CD14-positive monocyte (primary cell): ENCODE measurements at regions not wholly inside any gene's neighbourhood (a gene's known extent, or its start where the extent isn't known, plus 50 kb on each side); places are given as distances from the start of the nearest gene placed in this dataset.

Experiments used
- DNase-seq, 3 donors: peaks; one replicate each; pipeline ENCODE4 v3.0.0-alpha.2; 2011 to 2022
- H2AFZ ChIP-seq: 2 replicates; pipeline ENCODE4 v1.6.0; 2012; ENCODE audit warnings: mild to moderate bottlenecking, low read depth, low read length, inconsistent platforms; ENCODE audit not compliant: insufficient read depth, poor library complexity, severe bottlenecking
- H3K27ac ChIP-seq, 2 donors: 1 replicate in 1 of 2; 2 replicates in 1 of 2; pipeline ENCODE4 v1.5.1; 2012 to 2013; ENCODE audit warnings: low read length in 2 of 2, control low read depth in 1 of 2, inconsistent platforms in 1 of 2, low read depth in 1 of 2, mild to moderate bottlenecking in 1 of 2
- H3K27me3 ChIP-seq, 2 donors: one replicate each; pipeline versions ENCODE4 v1.6.0 to v1.6.1; 2011 to 2013; ENCODE audit warnings: low read length in 2 of 2; ENCODE audit not compliant: control insufficient read depth in 2 of 2, insufficient read depth in 2 of 2
- H3K36me3 ChIP-seq, 2 donors: replicated peaks in 1 of 2; 1 replicate in 1 of 2; 2 replicates in 1 of 2; pipeline versions ENCODE4 v1.5.1 to v1.6.1; 2012 to 2013; ENCODE audit warnings: low read length in 2 of 2, control low read depth in 1 of 2, inconsistent platforms in 1 of 2, mild to moderate bottlenecking in 1 of 2; ENCODE audit not compliant: insufficient read depth in 2 of 2, control insufficient read depth in 1 of 2
- H3K4me1 ChIP-seq, 2 donors: 1 replicate in 1 of 2; 2 replicates in 1 of 2; pipeline versions ENCODE4 v1.5.1 to v1.6.1; 2012 to 2013; ENCODE audit warnings: low read length in 2 of 2, control low read depth in 1 of 2, inconsistent platforms in 1 of 2, mild to moderate bottlenecking in 1 of 2, moderate library complexity in 1 of 2; ENCODE audit not compliant: insufficient read depth in 2 of 2, control insufficient read depth in 1 of 2
- H3K4me2 ChIP-seq: replicated peaks from 2 replicates; pipeline ENCODE3; 2012; ENCODE audit warnings: low read length, moderate library complexity, mild to moderate bottlenecking; ENCODE audit not compliant: poor library complexity, severe bottlenecking; ENCODE audit errors: extremely low read depth
- H3K4me3 ChIP-seq, 3 experiments: fragments of 200-600 bp in 1 of 3; sonication (generic) in 1 of 3; replicated peaks in 1 of 3; 1 replicate in 2 of 3; 2 replicates in 1 of 3; pipeline ENCODE4 v1.5.1; 2011 to 2013; ENCODE audit warnings: low read length in 3 of 3, mild to moderate bottlenecking in 3 of 3, control low read depth in 2 of 3, low read depth in 2 of 3, inconsistent platforms in 1 of 3, moderate library complexity in 1 of 3
- H3K79me2 ChIP-seq: 2 replicates; pipeline ENCODE4 v1.6.0; 2012; ENCODE audit warnings: mild to moderate bottlenecking, control low read depth, inconsistent platforms, low read length, moderate library complexity; ENCODE audit not compliant: insufficient read depth
- H3K9ac ChIP-seq: 2 replicates; pipeline ENCODE4 v1.6.0; 2017; ENCODE audit warnings: low read length, mild to moderate bottlenecking; ENCODE audit not compliant: insufficient read depth, poor library complexity, severe bottlenecking
- H3K9me3 ChIP-seq, 2 donors: replicated peaks in 1 of 2; 1 replicate in 1 of 2; 2 replicates in 1 of 2; pipeline versions ENCODE4 v1.5.1 to v1.6.1; 2012 to 2013; ENCODE audit warnings: low read length in 2 of 2, control low read depth in 1 of 2; ENCODE audit not compliant: control insufficient read depth in 1 of 2, insufficient read depth in 1 of 2
- H4K20me1 ChIP-seq: 2 replicates; pipeline ENCODE4 v1.6.0; 2012; ENCODE audit warnings: mild to moderate bottlenecking, low read length, control low read depth, moderate library complexity; ENCODE audit not compliant: insufficient read depth
- H3K27ac Mint-ChIP-seq, 7 donors: one replicate each; pipeline ENCODE4 v1.8.0; 2020; ENCODE audit warnings: mild to moderate bottlenecking in 7 of 7, mixed read lengths in 7 of 7, moderate library complexity in 6 of 7, inconsistent platforms in 2 of 7
- H3K27me3 Mint-ChIP-seq, 3 donors: one replicate each; pipeline ENCODE4 v1.8.0; 2021 to 2022; ENCODE audit warnings: low read depth in 3 of 3, mild to moderate bottlenecking in 3 of 3, mixed read lengths in 3 of 3, moderate library complexity in 3 of 3, inconsistent platforms in 1 of 3
- H3K36me3 Mint-ChIP-seq, 2 donors: one replicate each; pipeline ENCODE4 v1.8.0; 2020; ENCODE audit warnings: mixed read lengths in 2 of 2, inconsistent platforms in 1 of 2, mild to moderate bottlenecking in 1 of 2
- H3K4me1 Mint-ChIP-seq: one replicate; pipeline ENCODE4 v1.8.0; 2020; ENCODE audit warnings: mild to moderate bottlenecking, mixed read lengths
- H3K4me3 Mint-ChIP-seq, 2 donors: one replicate each; pipeline ENCODE4 v1.8.0; 2020; ENCODE audit warnings: mild to moderate bottlenecking in 2 of 2, mixed read lengths in 2 of 2, moderate library complexity in 1 of 2
- H3K9me3 Mint-ChIP-seq, 7 donors: one replicate each; pipeline ENCODE4 v1.8.0; 2020 to 2022; ENCODE audit warnings: mixed read lengths in 7 of 7, mild to moderate bottlenecking in 6 of 7, moderate library complexity in 6 of 7, inconsistent platforms in 2 of 7
- WGBS: methylation state at CpG from one replicate; pipeline ENCODE4 v1.1.5; 2013; ENCODE audit warnings: missing lambda C conversion rate; ENCODE audit not compliant: insufficient coverage; 5-methylcytosine and 5-hydroxymethylcytosine counted together
- intact Hi-C, 2 donors: fragments of 100-400 bp; cut with micrococcal nuclease; formaldehyde crosslinking; loops; one replicate each; pipeline versions ENCODE4 v1.15.0 to v1.15.1; 2023
- TF ChIP-seq, protein P1 (sequence below): fragments of 200-600 bp; IDR thresholded peaks from one replicate; pipeline ENCODE4 v1.8.0; 2022; ENCODE audit warnings: antibody characterized with exemption, mild to moderate bottlenecking

DNA sequence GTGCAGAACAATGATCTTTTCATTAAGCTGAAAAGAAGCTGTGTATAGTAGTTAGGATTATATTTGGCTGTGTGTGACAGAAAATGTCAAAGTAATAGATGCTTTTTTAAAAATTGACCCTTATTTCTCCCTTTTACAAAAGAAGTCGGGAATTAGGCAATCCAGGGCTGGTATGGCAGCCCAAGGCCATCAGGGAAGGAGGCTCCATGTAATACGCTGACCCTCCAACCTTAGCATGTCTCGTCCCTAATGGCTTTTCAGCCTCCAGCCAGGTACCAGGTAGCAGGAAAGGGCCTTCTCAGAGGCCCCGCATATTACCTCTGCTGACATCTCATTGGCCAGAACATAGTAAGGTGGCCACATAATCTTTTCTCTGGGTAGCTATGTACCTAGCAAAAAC lies 79.7 kb downstream of the VCPKMT start:
- WGBS: 96% methylated on average over 4 of the region's 4 CpGs
- Histone ChIP-seq H3K4me3 (no peak overlapping the region), H3K36me3 (no peaks in the 10 kb centered on the region), H3K9me3 (no peaks in the 10 kb centered on the region), H2AFZ (no peak overlapping the region), H3K79me2 (no peaks in the 10 kb centered on the region), H3K4me1 (peaks cover 48 to 54% of the 10 kb centered on the region in 2 donors), H3K27me3 (no peaks in the 10 kb centered on the region), H3K27ac (no peak overlapping the region), H4K20me1 (no peaks in the 10 kb centered on the region), H3K9ac (no peak overlapping the region), H3K4me2 (no peak overlapping the region)
- DNase-seq: no peak
- TF ChIP-seq, protein P1, sequence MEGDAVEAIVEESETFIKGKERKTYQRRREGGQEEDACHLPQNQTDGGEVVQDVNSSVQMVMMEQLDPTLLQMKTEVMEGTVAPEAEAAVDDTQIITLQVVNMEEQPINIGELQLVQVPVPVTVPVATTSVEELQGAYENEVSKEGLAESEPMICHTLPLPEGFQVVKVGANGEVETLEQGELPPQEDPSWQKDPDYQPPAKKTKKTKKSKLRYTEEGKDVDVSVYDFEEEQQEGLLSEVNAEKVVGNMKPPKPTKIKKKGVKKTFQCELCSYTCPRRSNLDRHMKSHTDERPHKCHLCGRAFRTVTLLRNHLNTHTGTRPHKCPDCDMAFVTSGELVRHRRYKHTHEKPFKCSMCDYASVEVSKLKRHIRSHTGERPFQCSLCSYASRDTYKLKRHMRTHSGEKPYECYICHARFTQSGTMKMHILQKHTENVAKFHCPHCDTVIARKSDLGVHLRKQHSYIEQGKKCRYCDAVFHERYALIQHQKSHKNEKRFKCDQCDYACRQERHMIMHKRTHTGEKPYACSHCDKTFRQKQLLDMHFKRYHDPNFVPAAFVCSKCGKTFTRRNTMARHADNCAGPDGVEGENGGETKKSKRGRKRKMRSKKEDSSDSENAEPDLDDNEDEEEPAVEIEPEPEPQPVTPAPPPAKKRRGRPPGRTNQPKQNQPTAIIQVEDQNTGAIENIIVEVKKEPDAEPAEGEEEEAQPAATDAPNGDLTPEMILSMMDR: no peak
- intact Hi-C loops: loop anchor here (5.0 to 10.0 kb wide), 4 partner anchors 34 to 169 kb away; no protein-coding TSS in a partner anchor
- H3K27me3 Mint-ChIP-seq: peaks cover 0 to 2% (median 0%) of the 10 kb centered on the region in 3 donors
- peaks cover 0 to 3% (median 0%) of the 10 kb centered on the region in 7 donors for H3K9me3 Mint-ChIP-seq
- H3K27ac Mint-ChIP-seq: peak overlapping the region in 1 of 7 donors; percentile 62
- peaks cover 10 to 12% of the 10 kb centered on the region in 2 donors for H3K36me3 Mint-ChIP-seq
- no peak overlapping the region for H3K4me3 Mint-ChIP-seq
- H3K4me1 Mint-ChIP-seq: peaks cover 52% of the 10 kb centered on the region

DNA sequence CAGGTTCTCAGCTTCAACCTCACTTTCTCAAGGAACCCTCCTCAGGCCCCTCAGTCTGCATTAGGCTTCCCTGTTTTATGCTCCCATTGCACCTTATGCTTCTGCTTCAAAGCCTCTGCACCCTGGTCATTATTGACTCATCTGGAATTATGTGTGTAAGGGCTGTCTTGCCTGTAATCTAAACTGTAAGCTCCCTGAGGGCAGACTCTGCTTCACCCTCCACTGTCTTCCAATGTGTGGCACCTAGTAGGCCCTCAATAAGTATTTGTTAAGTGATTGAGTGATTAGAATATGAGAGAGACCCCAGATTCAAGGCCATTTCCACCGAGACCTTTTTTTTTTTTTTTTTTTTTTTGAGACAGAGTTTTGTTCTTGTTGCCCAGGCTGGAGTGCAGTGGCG lies 79.1 kb downstream of the VCPKMT start:
- Histone ChIP-seq H3K9me3 (no peaks in the 10 kb centered on the region), H3K4me1 (peaks cover 42 to 48% of the 10 kb centered on the region in 2 donors), H3K4me3 (no peak overlapping the region), H3K27me3 (no peaks in the 10 kb centered on the region), H3K27ac (no peak overlapping the region), H2AFZ (no peak overlapping the region), H3K36me3 (no peaks in the 10 kb centered on the region), H4K20me1 (no peaks in the 10 kb centered on the region), H3K79me2 (no peaks in the 10 kb centered on the region), H3K4me2 (no peak overlapping the region), H3K9ac (no peak overlapping the region)
- Mint-ChIP-seq H3K9me3 (peaks cover 0 to 3% (median 0%) of the 10 kb centered on the region in 7 donors), H3K4me3 (no peak overlapping the region), H3K36me3 (peaks cover 10 to 12% of the 10 kb centered on the region in 2 donors), H3K27ac (peak overlapping the region; percentile 99 to 100 (median 100)), H3K27me3 (peaks cover 0 to 2% (median 0%) of the 10 kb centered on the region in 3 donors), H3K4me1 (peaks cover 48% of the 10 kb centered on the region)
- TF ChIP-seq, protein P1: no peak
- DNase-seq: peak in 1 of 3 donors; percentile 22
- no CpG with 5 or more reads among the region's 2 CpGs for WGBS
- intact Hi-C loops: loop anchor here (5.0 to 10.0 kb wide), 4 partner anchors 35 to 170 kb away; no protein-coding TSS in a partner anchor
